ENCODE measurements at regions not wholly inside any gene's neighbourhood (a gene's known extent, or its start where the extent isn't known, plus 50 kb on each side); places are given as distances from the start of the nearest gene placed in this dataset.

- POLR2A ChIA-PET: no interaction called here
- H3K27me3 ChIP-seq (ENCODE audit: control insufficient read depth in 1 of 2, insufficient read depth in 2 of 2, low read length in 2 of 2): peaks cover 4 to 8% of the 10 kb centered on the region in 2 experiments
- no peak overlapping the region for H3K27ac Mint-ChIP-seq
- DNase-seq: no peak
- H3K9me3 ChIP-seq (ENCODE audit: control insufficient read depth in 1 of 2, insufficient read depth in 1 of 2, low read length in 2 of 2): peaks cover 0 to 7% of the 10 kb centered on the region in 2 experiments
- no peak overlapping the region for H3K4me3 Mint-ChIP-seq
- TF ChIP-seq, protein P1, sequence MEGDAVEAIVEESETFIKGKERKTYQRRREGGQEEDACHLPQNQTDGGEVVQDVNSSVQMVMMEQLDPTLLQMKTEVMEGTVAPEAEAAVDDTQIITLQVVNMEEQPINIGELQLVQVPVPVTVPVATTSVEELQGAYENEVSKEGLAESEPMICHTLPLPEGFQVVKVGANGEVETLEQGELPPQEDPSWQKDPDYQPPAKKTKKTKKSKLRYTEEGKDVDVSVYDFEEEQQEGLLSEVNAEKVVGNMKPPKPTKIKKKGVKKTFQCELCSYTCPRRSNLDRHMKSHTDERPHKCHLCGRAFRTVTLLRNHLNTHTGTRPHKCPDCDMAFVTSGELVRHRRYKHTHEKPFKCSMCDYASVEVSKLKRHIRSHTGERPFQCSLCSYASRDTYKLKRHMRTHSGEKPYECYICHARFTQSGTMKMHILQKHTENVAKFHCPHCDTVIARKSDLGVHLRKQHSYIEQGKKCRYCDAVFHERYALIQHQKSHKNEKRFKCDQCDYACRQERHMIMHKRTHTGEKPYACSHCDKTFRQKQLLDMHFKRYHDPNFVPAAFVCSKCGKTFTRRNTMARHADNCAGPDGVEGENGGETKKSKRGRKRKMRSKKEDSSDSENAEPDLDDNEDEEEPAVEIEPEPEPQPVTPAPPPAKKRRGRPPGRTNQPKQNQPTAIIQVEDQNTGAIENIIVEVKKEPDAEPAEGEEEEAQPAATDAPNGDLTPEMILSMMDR (IDR thresholded peaks at IDR 0.05): no peak
- H3K4me1 Mint-ChIP-seq (ENCODE audit: low read depth): peaks cover 1% of the 10 kb centered on the region
- H3K4me3 ChIP-seq (ENCODE audit: low read length): no peak overlapping the region
- no peaks in the 10 kb centered on the region for H3K36me3 ChIP-seq (ENCODE audit: insufficient read depth, low read length)
- H3K4me1 ChIP-seq (ENCODE audit: insufficient read depth, low read length): peaks cover 6% of the 10 kb centered on the region
- no peak for ATAC-seq (ENCODE audit: poor library complexity)
- intact Hi-C loops (cut with DNase I, micrococcal nuclease): no loop called here
- H3K36me3 Mint-ChIP-seq (ENCODE audit: low read depth): no peaks in the 10 kb centered on the region
- no peak overlapping the region for H3K27ac ChIP-seq (ENCODE audit: low read depth in 1 of 2, low read length in 2 of 2)
- H3K27me3 Mint-ChIP-seq: peaks cover 12% of the 10 kb centered on the region
- CTCF ChIA-PET: no interaction called here
- no peaks in the 10 kb centered on the region for H3K9me3 Mint-ChIP-seq
Measured at GRCh38 chr9:95756101-95756500, 119.4 kb upstream of the ERCC6L2 start.

- H3K9me3 Mint-ChIP-seq: no peaks in the 10 kb centered on the region
- no peak for ATAC-seq (ENCODE audit: poor library complexity)
- no peaks in the 10 kb centered on the region for H3K36me3 Mint-ChIP-seq (ENCODE audit: low read depth)
- Histone ChIP-seq H3K4me3 (ENCODE audit: low read length) (no peak overlapping the region), H3K4me1 (ENCODE audit: insufficient read depth, low read length) (peaks cover 13% of the 10 kb centered on the region), H3K27ac (ENCODE audit: low read depth in 1 of 2, low read length in 2 of 2) (no peak overlapping the region), H3K36me3 (ENCODE audit: insufficient read depth, low read length) (no peaks in the 10 kb centered on the region), H3K9me3 (ENCODE audit: control insufficient read depth in 1 of 2, insufficient read depth in 1 of 2, low read length in 2 of 2) (peaks cover 0 to 7% of the 10 kb centered on the region in 2 experiments), H3K27me3 (ENCODE audit: control insufficient read depth in 1 of 2, insufficient read depth in 2 of 2, low read length in 2 of 2) (peaks cover 4 to 8% of the 10 kb centered on the region in 2 experiments)
- DNase-seq: no peak
- no peak overlapping the region for H3K4me3 Mint-ChIP-seq
- TF ChIP-seq, protein P1 (IDR thresholded peaks at IDR 0.05): no peak
- H3K4me1 Mint-ChIP-seq (ENCODE audit: low read depth): peaks cover 9% of the 10 kb centered on the region
- ChIA-PET POLR2A (no interaction called here), CTCF (no interaction called here)
- H3K27me3 Mint-ChIP-seq: peaks cover 17% of the 10 kb centered on the region
- intact Hi-C loops (cut with DNase I, micrococcal nuclease): no loop called here
- no peak overlapping the region for H3K27ac Mint-ChIP-seq
Measured at GRCh38 chr9:95755421-95755730, 120.1 kb upstream of the ERCC6L2 start.

GRCh38 chr9:95754533-95755420, 120.7 kb upstream of the ERCC6L2 start:
- Mint-ChIP-seq H3K4me1 (ENCODE audit: low read depth) (peaks cover 12% of the 10 kb centered on the region), H3K4me3 (no peak overlapping the region), H3K27ac (no peak overlapping the region), H3K36me3 (ENCODE audit: low read depth) (no peaks in the 10 kb centered on the region), H3K27me3 (peaks cover 17% of the 10 kb centered on the region), H3K9me3 (no peaks in the 10 kb centered on the region)
- no peak for DNase-seq
- H3K9me3 ChIP-seq (ENCODE audit: control insufficient read depth in 1 of 2, insufficient read depth in 1 of 2, low read length in 2 of 2): peaks cover 0 to 7% of the 10 kb centered on the region in 2 experiments
- ChIA-PET CTCF (no interaction called here), POLR2A (no interaction called here)
- H3K27me3 ChIP-seq (ENCODE audit: control insufficient read depth in 1 of 2, insufficient read depth in 2 of 2, low read length in 2 of 2): peaks cover 4 to 8% of the 10 kb centered on the region in 2 experiments
- ATAC-seq (ENCODE audit: poor library complexity): no peak
- no peak overlapping the region for H3K27ac ChIP-seq (ENCODE audit: low read depth in 1 of 2, low read length in 2 of 2)
- TF ChIP-seq, protein P1 (IDR thresholded peaks at IDR 0.05): no peak
- no peak overlapping the region for H3K4me3 ChIP-seq (ENCODE audit: low read length)
- H3K36me3 ChIP-seq (ENCODE audit: insufficient read depth, low read length): no peaks in the 10 kb centered on the region
- H3K4me1 ChIP-seq (ENCODE audit: insufficient read depth, low read length): peaks cover 19% of the 10 kb centered on the region
- intact Hi-C loops (cut with DNase I, micrococcal nuclease): no loop called here
